ENCODE measurements at regions not wholly inside any gene's neighbourhood (a gene's known extent, or its start where the extent isn't known, plus 50 kb on each side); places are given as distances from the start of the nearest gene placed in this dataset.

- TF ChIP-seq CTCF (IDR thresholded peaks at IDR 0.05) (no peak), POLR2A (IDR thresholded peaks at IDR 0.05) (no peak)
Observed at GRCh38 chr10:129335396-129335795, 131.6 kb upstream of the MGMT start.
